ENCODE measurements at regions not wholly inside any gene's neighbourhood (a gene's known extent, or its start where the extent isn't known, plus 50 kb on each side); places are given as distances from the start of the nearest gene placed in this dataset.

DNA sequence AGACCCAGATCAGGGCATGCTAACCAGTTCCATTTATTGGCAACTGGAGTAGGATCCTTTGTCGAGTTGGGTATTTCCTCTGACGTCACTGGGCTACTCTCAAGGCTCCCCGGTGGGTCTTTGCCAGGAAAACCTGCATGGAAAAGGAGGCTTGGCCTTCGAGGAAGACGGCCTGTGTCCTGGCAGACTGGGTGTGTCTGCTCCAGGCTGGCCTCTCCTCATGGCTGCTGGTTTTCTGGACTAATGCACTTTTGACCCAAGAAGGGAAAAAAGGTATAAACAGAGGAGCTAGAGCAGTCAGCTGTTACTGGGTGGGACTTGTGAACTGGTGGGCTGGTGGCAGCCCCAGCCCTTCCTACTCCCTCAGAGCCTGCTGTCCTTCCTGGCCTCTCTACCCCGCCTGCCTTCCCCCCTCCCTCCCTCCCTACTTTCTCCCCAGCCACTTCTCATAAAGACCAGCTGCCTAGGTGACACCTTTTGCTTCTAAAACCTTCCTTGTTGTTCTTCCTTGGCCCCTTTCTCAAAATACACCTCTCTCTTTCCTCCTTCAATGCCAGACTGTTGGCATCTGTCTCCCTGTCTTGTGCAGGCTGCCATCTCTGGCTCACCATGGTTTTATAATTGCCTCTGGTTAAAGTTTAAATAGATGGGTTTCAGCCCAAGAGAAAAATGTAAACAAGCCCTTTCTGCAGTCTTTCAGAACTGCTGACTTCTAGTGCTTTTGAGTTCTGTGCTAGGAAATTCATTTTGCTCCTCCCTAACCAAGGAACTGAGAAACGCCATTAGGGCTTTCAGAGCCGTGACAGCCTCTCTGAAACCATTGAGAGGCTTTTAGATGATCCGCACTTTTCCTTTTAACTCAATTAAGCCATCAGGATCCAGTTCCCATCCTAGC, 101.8 kb upstream of the MKLN1 start:
- H3K4me3 ChIP-seq (ENCODE audit: low read depth, low read length), result no peak overlapping the region
- no peak for TF ChIP-seq CTCF (IDR thresholded peaks at IDR 0.05; ENCODE audit: borderline replicate concordance, insufficient read depth, low read depth, low read length)

DNA sequence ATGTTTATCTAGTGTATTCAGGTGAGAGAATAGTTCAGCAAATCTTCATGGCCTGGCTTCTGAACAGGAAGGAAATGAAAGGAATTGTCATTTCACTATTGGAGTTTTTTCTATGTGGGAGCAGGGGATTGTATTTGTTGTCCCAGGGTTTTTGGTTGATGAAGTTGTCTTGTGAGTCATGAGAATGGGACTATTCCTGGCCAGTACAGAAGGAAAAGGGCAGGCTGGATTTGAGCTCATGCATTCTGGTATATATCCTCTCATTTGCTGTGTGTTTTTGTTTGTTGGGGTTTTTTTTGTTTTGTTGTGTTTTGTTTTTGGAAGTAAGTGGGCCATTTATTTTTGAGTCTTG, 101.2 kb upstream of the MKLN1 start:
- TF ChIP-seq CTCF (IDR thresholded peaks at IDR 0.05; ENCODE audit: borderline replicate concordance, insufficient read depth, low read depth, low read length), result no peak
- no peak overlapping the region for H3K4me3 ChIP-seq (ENCODE audit: low read depth, low read length)

DNA sequence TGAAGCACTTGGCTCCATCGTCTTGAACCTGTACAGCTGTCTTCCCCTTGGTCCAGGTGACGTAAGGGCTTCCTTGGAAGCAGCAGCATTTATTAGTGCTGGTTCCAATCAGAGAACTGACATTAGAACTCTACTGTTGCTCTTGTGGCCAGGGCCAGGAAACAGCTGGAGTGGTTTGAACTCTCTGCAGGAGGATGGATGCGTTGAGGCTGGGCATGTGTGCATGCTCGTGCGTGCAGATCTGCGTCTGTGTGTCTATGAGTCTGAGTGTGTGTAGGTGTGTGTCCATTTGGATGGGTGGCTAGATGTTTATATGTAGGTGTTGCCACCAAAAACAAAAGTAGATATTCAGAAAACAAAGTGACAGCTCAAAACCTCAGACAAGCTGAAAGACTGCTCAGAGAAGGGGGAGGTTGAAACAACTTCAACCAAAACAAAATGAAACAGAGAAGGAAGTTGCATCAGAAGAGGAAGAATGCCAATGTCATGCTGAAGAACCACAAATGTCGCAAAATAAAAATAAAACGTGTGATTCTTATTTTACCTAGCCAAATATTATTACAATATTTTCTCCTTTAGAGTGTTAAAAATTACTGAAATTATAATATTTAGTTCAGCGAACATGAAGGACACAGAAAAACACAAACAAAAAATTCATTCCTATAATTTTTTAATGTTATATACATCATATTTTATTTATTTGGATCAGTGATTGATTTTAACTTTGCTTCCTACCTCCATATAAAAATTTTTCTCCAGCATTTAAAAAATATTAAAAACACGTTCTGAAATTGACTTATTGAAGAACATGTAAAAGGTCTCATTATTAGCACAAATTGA, 96.1 kb upstream of the MKLN1 start:
- no peak for TF ChIP-seq CTCF (IDR thresholded peaks at IDR 0.05; ENCODE audit: borderline replicate concordance, insufficient read depth, low read depth, low read length)
- H3K4me3 ChIP-seq (ENCODE audit: low read depth, low read length), result no peak overlapping the region

DNA sequence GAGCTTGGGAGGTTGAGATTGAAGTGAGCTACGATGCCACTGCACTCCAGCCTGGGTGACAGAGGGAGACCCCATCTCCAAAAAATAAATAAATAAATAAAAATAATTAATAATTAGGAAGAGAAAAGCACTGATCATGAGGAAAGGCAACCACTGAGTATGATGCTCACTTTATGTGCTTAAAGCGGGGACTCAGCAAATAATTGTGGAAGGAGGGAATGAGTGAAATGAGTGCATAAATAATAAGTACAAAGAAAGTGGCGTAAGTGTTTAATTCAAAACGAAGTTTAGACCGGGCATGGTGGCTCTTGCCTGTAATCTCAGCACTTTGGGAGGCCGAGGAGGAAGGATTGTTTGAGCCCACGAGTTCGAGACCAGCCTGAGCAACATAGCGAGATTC, 94.9 kb upstream of the MKLN1 start:
- no peak overlapping the region for H3K4me3 ChIP-seq (ENCODE audit: low read depth, low read length)
- no peak for TF ChIP-seq CTCF (IDR thresholded peaks at IDR 0.05; ENCODE audit: borderline replicate concordance, insufficient read depth, low read depth, low read length)

GRCh38 chr7:131233193-131233592, 94.5 kb upstream of the MKLN1 start:
- no peak overlapping the region for H3K4me3 ChIP-seq (ENCODE audit: low read depth, low read length)
- TF ChIP-seq CTCF (IDR thresholded peaks at IDR 0.05; ENCODE audit: borderline replicate concordance, insufficient read depth, low read depth, low read length), result no peak

GRCh38 chr7:131234719-131235488, 92.8 kb upstream of the MKLN1 start:
- no peak overlapping the region for H3K4me3 ChIP-seq (ENCODE audit: low read depth, low read length)
- TF ChIP-seq CTCF (IDR thresholded peaks at IDR 0.05; ENCODE audit: borderline replicate concordance, insufficient read depth, low read depth, low read length), result no peak
